ENCODE measurements at regions not wholly inside any gene's neighbourhood (a gene's known extent, or its start where the extent isn't known, plus 50 kb on each side); places are given as distances from the start of the nearest gene placed in this dataset.

- TF ChIP-seq TAF1 (IDR thresholded peaks at IDR 0.05; ENCODE audit: borderline replicate concordance, low read depth, low read length) (no peak), RAD21 (IDR thresholded peaks at IDR 0.05; ENCODE audit: low read length) (no peak), USF1 (IDR thresholded peaks at IDR 0.05; ENCODE audit: borderline replicate concordance, low read depth) (no peak), POLR2AphosphoS5 (IDR thresholded peaks at IDR 0.05; ENCODE audit: low read depth, low read length) (no peak), TEAD4 (IDR thresholded peaks at IDR 0.05; ENCODE audit: borderline replicate concordance, insufficient read depth) (no peak), CTCF (IDR thresholded peaks at IDR 0.05) (no peak), EP300 (IDR thresholded peaks at IDR 0.05; ENCODE audit: borderline replicate concordance in 1 of 2, low read depth in 1 of 2, low read length in 1 of 2) (no peak)
Observed at GRCh38 chr4:11341337-11342043, 87.2 kb downstream of the HS3ST1 start.

All from SK-N-SH (cell line).